ENCODE measurements at regions not wholly inside any gene's neighbourhood (a gene's known extent, or its start where the extent isn't known, plus 50 kb on each side); places are given as distances from the start of the nearest gene placed in this dataset.

GRCh38 chr7:21128062-21128817 is 299.6 kb upstream of the SP4 start:
- Mint-ChIP-seq H3K27me3 (ENCODE audit: low read depth in 2 of 2) (peaks cover 9 to 24% of the 10 kb centered on the region in 2 donors), H3K4me1 (no peaks in the 10 kb centered on the region), H3K4me3 (no peak overlapping the region), H3K9me3 (no peaks in the 10 kb centered on the region), H3K36me3 (no peaks in the 10 kb centered on the region), H3K27ac (no peak overlapping the region)
- intact Hi-C loops (cut with micrococcal nuclease) = no loop called here
- no peak overlapping the region for H3K4me3 ChIP-seq (ENCODE audit: low read length)
- no peaks in the 10 kb centered on the region for H3K4me1 ChIP-seq (ENCODE audit: control insufficient read depth, insufficient read depth, low read length)
- ATAC-seq (no peak), DNase-seq (no peak)
- no peaks in the 10 kb centered on the region for H3K9me3 ChIP-seq (ENCODE audit: control insufficient read depth, insufficient read depth, low read length)
- H3K36me3 ChIP-seq (ENCODE audit: control insufficient read depth, insufficient read depth, low read length) = no peaks in the 10 kb centered on the region
- TF ChIP-seq, protein P1, sequence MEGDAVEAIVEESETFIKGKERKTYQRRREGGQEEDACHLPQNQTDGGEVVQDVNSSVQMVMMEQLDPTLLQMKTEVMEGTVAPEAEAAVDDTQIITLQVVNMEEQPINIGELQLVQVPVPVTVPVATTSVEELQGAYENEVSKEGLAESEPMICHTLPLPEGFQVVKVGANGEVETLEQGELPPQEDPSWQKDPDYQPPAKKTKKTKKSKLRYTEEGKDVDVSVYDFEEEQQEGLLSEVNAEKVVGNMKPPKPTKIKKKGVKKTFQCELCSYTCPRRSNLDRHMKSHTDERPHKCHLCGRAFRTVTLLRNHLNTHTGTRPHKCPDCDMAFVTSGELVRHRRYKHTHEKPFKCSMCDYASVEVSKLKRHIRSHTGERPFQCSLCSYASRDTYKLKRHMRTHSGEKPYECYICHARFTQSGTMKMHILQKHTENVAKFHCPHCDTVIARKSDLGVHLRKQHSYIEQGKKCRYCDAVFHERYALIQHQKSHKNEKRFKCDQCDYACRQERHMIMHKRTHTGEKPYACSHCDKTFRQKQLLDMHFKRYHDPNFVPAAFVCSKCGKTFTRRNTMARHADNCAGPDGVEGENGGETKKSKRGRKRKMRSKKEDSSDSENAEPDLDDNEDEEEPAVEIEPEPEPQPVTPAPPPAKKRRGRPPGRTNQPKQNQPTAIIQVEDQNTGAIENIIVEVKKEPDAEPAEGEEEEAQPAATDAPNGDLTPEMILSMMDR (IDR thresholded peaks at IDR 0.05) = no peak
- H3K27ac ChIP-seq (ENCODE audit: low read length) = no peak overlapping the region
- no peaks in the 10 kb centered on the region for H3K27me3 ChIP-seq (ENCODE audit: control insufficient read depth, insufficient read depth, low read length)
- WGBS (ENCODE audit: insufficient coverage) = 28% methylated on average over 8 of the region's 8 CpGs

- TF ChIP-seq, protein P1 (IDR thresholded peaks at IDR 0.05) = no peak
- no peak overlapping the region for H3K4me3 ChIP-seq (ENCODE audit: low read length)
- Mint-ChIP-seq H3K4me1 (no peaks in the 10 kb centered on the region), H3K4me3 (no peak overlapping the region), H3K27ac (no peak overlapping the region), H3K9me3 (no peaks in the 10 kb centered on the region), H3K36me3 (no peaks in the 10 kb centered on the region), H3K27me3 (ENCODE audit: low read depth in 2 of 2) (peaks cover 13 to 21% of the 10 kb centered on the region in 2 donors)
- no peaks in the 10 kb centered on the region for H3K9me3 ChIP-seq (ENCODE audit: control insufficient read depth, insufficient read depth, low read length)
- WGBS (ENCODE audit: insufficient coverage) = 90% methylated on average over 1 of the region's 1 CpG
- no peaks in the 10 kb centered on the region for H3K36me3 ChIP-seq (ENCODE audit: control insufficient read depth, insufficient read depth, low read length)
- no peak for DNase-seq
- no peak overlapping the region for H3K27ac ChIP-seq (ENCODE audit: low read length)
- H3K27me3 ChIP-seq (ENCODE audit: control insufficient read depth, insufficient read depth, low read length) = no peaks in the 10 kb centered on the region
- intact Hi-C loops (cut with micrococcal nuclease) = no loop called here
- no peaks in the 10 kb centered on the region for H3K4me1 ChIP-seq (ENCODE audit: control insufficient read depth, insufficient read depth, low read length)
- ATAC-seq = no peak
Measured at GRCh38 chr7:21131897-21132296, 296.0 kb upstream of the SP4 start.

DNA sequence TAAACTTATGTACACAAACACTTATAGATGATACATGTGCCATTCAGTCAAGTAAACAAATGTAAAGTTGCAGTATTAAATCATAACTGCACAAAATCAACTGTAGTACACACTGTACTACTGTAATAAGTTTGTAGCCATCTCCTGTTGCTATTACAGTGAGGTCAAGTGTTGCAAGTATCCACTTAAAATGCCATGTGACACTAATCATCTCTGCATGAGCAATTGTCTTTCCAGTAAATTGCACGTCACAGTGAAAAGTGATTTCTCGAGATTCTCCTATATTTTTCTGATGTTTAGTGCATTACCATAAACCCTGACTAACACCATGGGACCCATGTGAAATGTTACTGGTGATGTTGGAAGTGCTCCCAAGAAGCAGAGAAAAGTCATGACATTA is 293.3 kb upstream of the SP4 start:
- no peaks in the 10 kb centered on the region for H3K36me3 Mint-ChIP-seq
- intact Hi-C loops (cut with micrococcal nuclease) = no loop called here
- no peaks in the 10 kb centered on the region for H3K9me3 ChIP-seq (ENCODE audit: control insufficient read depth, insufficient read depth, low read length)
- no peaks in the 10 kb centered on the region for H3K4me1 ChIP-seq (ENCODE audit: control insufficient read depth, insufficient read depth, low read length)
- H3K27me3 Mint-ChIP-seq (ENCODE audit: low read depth in 2 of 2) = peaks cover 13 to 17% of the 10 kb centered on the region in 2 donors
- H3K27ac Mint-ChIP-seq = no peak overlapping the region
- H3K4me1 Mint-ChIP-seq = no peaks in the 10 kb centered on the region
- H3K9me3 Mint-ChIP-seq = no peaks in the 10 kb centered on the region
- H3K27me3 ChIP-seq (ENCODE audit: control insufficient read depth, insufficient read depth, low read length) = no peaks in the 10 kb centered on the region
- TF ChIP-seq, protein P1 (IDR thresholded peaks at IDR 0.05) = no peak
- ATAC-seq (no peak), DNase-seq (no peak)
- H3K4me3 Mint-ChIP-seq = no peak overlapping the region
- H3K36me3 ChIP-seq (ENCODE audit: control insufficient read depth, insufficient read depth, low read length) = no peaks in the 10 kb centered on the region
- 40% methylated on average over 1 of the region's 2 CpGs for WGBS (ENCODE audit: insufficient coverage)
- H3K27ac ChIP-seq (ENCODE audit: low read length) = no peak overlapping the region
- no peak overlapping the region for H3K4me3 ChIP-seq (ENCODE audit: low read length)

- Mint-ChIP-seq H3K36me3 (no peaks in the 10 kb centered on the region), H3K27me3 (ENCODE audit: low read depth in 2 of 2) (peaks cover 14 to 17% of the 10 kb centered on the region in 2 donors), H3K4me3 (no peak overlapping the region), H3K4me1 (no peaks in the 10 kb centered on the region), H3K9me3 (peaks cover 0 to 3% of the 10 kb centered on the region in 2 donors), H3K27ac (no peak overlapping the region)
- DNase-seq (no peak), ATAC-seq (no peak)
- H3K4me1 ChIP-seq (ENCODE audit: control insufficient read depth, insufficient read depth, low read length) = no peaks in the 10 kb centered on the region
- no peak overlapping the region for H3K4me3 ChIP-seq (ENCODE audit: low read length)
- no peaks in the 10 kb centered on the region for H3K27me3 ChIP-seq (ENCODE audit: control insufficient read depth, insufficient read depth, low read length)
- H3K27ac ChIP-seq (ENCODE audit: low read length) = no peak overlapping the region
- WGBS (ENCODE audit: insufficient coverage) = 73% methylated on average over 2 of the region's 2 CpGs
- H3K9me3 ChIP-seq (ENCODE audit: control insufficient read depth, insufficient read depth, low read length) = no peaks in the 10 kb centered on the region
- H3K36me3 ChIP-seq (ENCODE audit: control insufficient read depth, insufficient read depth, low read length) = no peaks in the 10 kb centered on the region
- TF ChIP-seq, protein P1 (IDR thresholded peaks at IDR 0.05) = no peak
- intact Hi-C loops (cut with micrococcal nuclease) = no loop called here
Measured at GRCh38 chr7:21135437-21135836, 292.4 kb upstream of the SP4 start.
